Hematopoietic multipotent progenitor cell (in vitro differentiated cells): ENCODE measurements at regions not wholly inside any gene's neighbourhood (a gene's known extent, or its start where the extent isn't known, plus 50 kb on each side); places are given as distances from the start of the nearest gene placed in this dataset.

Source experiments
- DNase-seq, 3 donors: peaks; one replicate each; pipeline ENCODE4 v3.0.0-alpha.2; 2011 to 2015; ENCODE audit warnings: low read depth in 2 of 3, low spot score in 2 of 3

GRCh38 chr10:117078168-117078837 lies 59.8 kb downstream of the VAX1 start:
- DNase-seq, result no peak

DNA sequence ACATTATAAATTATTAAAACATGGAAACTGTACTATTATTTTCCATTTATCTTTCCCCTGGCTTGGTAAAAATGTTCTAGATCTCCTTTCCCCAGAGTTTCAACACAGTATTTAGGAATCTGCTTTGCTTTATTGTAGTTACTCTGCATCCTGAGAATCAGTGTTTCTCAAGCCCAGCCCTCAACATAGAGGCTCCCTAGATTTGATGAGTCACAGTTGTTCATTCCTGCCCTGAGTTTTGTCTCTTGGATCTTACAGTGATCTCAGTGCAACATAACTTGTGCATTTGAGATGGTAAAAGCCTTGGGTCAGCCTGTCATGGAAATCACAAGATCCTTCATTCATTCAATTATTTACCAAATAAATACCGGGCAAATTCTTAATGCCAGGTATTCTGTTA lies 63.0 kb downstream of the VAX1 start:
- DNase-seq, result no peak

- DNase-seq, result peak in 1 of 3 donors; percentile 1
Measured at GRCh38 chr10:117074621-117075020, 63.4 kb downstream of the VAX1 start.

DNA sequence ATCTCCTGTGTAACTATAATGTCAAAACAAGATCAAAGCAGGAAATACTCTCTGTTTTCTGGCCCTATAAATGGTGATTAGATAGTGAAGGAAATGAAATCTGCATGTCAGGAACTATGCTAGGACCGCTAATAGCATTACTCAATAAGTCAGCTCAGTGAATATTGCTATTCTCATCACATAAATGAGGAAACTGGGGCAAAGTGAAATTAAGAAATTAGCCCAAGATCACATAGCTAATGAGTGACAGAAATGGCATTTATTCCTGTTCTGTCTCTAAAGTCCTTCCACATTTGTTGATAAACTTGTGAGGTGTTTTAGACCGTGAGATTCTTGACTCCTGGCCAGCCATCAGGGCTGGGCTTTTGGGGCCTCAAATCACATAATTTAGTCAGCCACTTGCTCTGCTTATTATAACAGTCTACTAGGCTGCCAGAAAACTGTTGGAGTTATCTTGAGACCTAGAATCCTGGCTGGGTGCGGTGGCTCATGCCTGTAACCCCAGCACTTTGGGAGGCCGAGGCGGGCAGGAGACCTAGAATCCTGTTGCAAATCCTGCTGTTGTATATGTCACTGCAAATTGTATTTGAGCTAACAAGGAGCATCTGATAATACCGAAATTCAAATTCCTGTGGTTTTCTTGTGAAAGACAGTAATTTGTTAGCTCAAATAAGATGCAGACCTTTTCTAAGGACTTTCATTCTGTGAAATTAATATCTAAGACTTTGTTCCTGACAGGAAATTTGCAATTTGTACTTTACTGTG lies 66.5 kb upstream of the SHTN1 start:
- no peak for DNase-seq
